ENCODE measurements at regions not wholly inside any gene's neighbourhood (a gene's known extent, or its start where the extent isn't known, plus 50 kb on each side); places are given as distances from the start of the nearest gene placed in this dataset.

DNA sequence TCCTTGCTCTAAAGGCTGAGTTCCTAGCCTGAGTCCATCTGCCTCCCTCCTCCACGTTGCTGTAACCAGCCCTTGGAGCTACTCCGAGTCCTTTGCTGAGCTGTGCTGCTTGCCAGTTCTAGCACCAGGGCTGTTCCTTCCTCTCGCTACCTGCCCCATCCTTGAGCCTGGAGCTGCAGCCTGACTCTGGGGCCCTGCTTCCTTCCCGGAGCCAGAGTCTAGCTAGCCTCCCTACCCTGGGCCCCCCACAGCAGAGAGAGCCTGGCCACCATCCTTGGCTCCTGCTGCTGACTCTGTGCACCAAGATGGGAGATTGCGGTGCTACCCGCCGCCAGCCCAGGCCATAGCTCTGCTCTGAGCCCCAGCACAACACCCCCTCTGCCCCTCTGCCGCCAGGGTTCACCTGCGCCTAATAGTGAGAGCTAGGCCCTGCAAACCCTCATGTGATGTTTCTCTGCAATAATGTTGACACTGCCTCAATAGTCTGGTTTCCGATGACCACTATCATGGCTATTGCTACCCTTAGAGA lies 135.9 kb upstream of the ASB18 start:
- Mint-ChIP-seq H3K9me3 (no peaks in the 10 kb centered on the region), H3K27me3 (peaks cover 15% of the 10 kb centered on the region), H3K4me1 (peaks cover 16% of the 10 kb centered on the region), H3K27ac (no peak overlapping the region), H3K4me3 (no peak overlapping the region), H3K36me3 (no peaks in the 10 kb centered on the region)
- DNase-seq (ENCODE audit: low spot score in 2 of 2), result no peak
- no peak for ATAC-seq (ENCODE audit: low read depth)

DNA sequence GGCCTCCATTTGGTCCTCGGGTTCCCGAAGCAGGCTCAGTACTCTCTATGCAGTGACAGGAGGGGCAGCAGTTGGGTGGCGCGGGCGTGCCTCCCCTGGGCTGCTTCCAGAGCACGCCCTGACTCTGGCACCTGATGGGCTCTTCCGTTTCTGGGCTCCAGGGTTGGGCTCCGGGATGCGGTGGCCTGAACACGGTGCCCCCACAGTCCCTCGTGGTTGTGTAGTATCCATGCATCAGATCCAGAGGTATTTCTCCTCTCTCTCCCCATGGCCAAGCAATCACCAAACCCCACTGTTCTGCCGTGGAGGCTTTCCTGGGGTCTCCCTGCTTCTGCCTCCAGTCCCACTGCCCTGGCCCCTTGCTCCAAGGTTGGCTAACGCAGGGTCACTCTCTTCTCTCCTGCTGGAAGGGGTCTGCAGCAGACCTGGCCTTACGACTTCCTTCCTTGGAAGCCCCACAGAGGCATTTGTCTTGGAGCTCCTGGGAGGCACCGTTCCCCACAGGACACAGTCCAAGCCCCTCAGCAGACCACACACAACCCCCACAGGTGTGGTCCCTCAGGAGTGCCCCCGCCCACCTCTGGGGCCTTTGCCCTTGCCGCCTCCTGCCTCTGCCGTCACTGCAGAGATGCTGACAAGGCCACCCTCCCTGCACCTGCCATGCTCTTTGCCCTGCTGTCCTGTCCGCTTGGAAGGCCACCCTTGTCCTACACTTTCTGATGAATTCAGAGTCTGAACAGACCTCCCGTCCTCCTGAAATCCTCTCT lies 136.6 kb upstream of the ASB18 start:
- no peaks in the 10 kb centered on the region for H3K9me3 Mint-ChIP-seq
- DNase-seq (ENCODE audit: low spot score in 2 of 2) (no peak), ATAC-seq (ENCODE audit: low read depth) (no peak)
- no peak overlapping the region for H3K27ac Mint-ChIP-seq
- peaks cover 17% of the 10 kb centered on the region for H3K27me3 Mint-ChIP-seq
- H3K4me3 Mint-ChIP-seq, result no peak overlapping the region
- H3K4me1 Mint-ChIP-seq, result peaks cover 16% of the 10 kb centered on the region
- no peaks in the 10 kb centered on the region for H3K36me3 Mint-ChIP-seq

DNA sequence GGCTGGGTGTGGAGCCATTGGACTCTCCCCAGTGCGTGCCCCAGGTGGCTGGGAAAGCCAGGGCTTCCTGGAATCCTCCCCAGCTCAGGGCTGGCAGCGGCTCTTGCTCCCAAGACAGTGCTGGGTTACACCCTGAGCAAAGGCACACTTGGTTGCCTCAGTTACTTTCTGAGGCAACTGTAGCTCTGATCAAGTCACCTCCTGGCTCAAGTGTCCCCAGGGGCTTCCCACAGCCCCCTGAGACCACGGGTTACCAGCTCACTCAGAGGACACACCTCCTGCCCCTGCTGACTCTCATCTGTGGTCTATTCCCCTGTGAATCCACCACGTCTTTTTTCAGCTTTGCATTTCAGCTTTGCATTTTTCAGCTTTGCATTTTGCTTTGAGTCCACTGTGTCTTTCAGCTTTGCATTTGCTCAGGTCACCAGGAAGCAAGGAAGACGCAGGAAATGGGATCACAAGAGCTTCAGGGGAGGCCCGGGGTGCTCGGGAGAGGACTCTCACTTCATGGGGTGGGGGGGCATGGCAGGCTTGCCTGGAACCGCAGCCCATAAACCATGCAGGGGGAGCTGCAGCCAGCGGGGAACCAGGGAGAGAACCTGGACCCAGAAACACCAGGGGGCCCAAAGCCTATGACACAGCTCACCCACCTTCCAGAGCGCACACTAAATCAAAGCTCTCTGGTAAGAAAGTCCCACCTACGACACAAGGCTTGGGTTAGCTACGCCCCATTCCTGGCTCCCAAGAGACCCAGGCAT lies 138.0 kb upstream of the ASB18 start:
- Mint-ChIP-seq H3K27me3 (peaks cover 20% of the 10 kb centered on the region), H3K9me3 (no peaks in the 10 kb centered on the region), H3K4me1 (peaks cover 16% of the 10 kb centered on the region), H3K36me3 (no peaks in the 10 kb centered on the region), H3K4me3 (peak overlapping the region; percentile 60), H3K27ac (no peak overlapping the region)
- DNase-seq (ENCODE audit: low spot score in 2 of 2) (peak; percentile 35 to 40), ATAC-seq (ENCODE audit: low read depth) (peak; percentile 97)

DNA sequence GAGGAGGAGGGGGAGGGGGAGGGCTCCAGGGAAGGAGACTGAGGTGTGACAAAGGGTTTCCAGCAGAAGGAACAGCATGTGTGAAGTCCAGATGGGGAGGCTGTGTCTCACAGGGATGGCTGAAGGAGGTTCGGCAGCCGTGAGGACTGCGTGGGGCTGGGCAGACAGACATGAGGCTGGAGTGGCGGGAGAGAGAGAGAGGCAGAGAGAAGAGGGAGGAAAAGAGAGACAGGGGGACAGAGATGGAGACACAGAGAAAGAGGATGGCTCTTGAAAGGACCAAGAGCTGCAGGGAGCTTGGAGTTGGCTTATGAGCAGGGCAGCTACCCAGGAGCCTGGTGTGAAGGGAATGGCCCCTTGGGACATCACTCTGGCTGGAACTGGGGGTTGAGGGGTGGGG lies 138.9 kb upstream of the ASB18 start:
- ATAC-seq (ENCODE audit: low read depth) (no peak), DNase-seq (ENCODE audit: low spot score in 2 of 2) (no peak)
- Mint-ChIP-seq H3K27me3 (peaks cover 20% of the 10 kb centered on the region), H3K4me1 (peaks cover 16% of the 10 kb centered on the region), H3K9me3 (no peaks in the 10 kb centered on the region), H3K27ac (no peak overlapping the region), H3K4me3 (no peak overlapping the region), H3K36me3 (no peaks in the 10 kb centered on the region)

DNA sequence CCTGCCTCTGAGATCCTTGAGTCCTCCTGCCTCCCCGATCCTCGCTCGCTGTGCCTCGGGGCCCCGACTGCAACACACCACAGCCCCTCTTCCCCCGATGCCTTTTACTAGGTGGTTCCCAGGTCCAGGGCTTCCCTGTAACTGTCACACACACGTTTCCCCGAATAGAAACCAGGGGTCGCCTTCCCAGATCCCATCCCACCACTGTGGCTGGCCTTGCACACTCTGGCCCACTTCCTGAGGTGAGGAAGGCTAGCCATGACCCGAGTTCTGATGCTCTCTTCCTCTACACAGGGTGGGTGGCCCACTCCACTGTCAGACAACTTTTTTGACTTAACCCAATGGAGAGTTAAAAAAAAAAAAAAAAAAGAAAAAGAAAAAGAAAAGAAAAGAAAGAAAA lies 139.6 kb upstream of the ASB18 start:
- H3K27ac Mint-ChIP-seq, result no peak overlapping the region
- no peak for ATAC-seq (ENCODE audit: low read depth)
- no peak overlapping the region for H3K4me3 Mint-ChIP-seq

DNA sequence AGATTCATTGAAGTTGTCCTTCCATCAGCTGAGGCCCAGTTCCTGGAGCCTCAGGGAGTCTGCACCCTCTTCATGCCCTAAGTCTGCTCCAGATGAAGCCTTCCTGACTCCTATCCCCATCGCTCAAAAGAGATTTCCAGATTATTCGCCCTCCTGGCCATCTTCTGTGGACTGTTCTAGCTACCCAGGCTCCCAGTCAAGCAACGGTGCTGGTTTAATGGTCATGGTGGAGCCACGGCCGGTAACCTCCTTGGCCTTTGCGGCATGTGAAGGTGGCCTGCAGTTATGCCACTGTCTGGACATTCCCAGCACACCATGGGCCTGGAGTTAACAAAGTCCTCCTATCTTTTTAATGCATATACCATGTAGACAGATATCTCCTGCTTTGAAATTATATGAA lies 140.1 kb upstream of the ASB18 start:
- ATAC-seq (ENCODE audit: low read depth), result no peak
- H3K4me1 Mint-ChIP-seq, result peaks cover 16% of the 10 kb centered on the region
- H3K27me3 Mint-ChIP-seq, result peaks cover 21% of the 10 kb centered on the region
- no peak for DNase-seq (ENCODE audit: low spot score in 2 of 2)
- H3K27ac Mint-ChIP-seq, result no peak overlapping the region
- no peak overlapping the region for H3K4me3 Mint-ChIP-seq
- H3K36me3 Mint-ChIP-seq, result no peaks in the 10 kb centered on the region
- H3K9me3 Mint-ChIP-seq, result no peaks in the 10 kb centered on the region

More for the DNA sequence above, 139.6 kb upstream of the ASB18 start:
- H3K27me3 Mint-ChIP-seq, result peaks cover 21% of the 10 kb centered on the region
- no peaks in the 10 kb centered on the region for H3K36me3 Mint-ChIP-seq
- no peak for DNase-seq (ENCODE audit: low spot score in 2 of 2)
- peaks cover 16% of the 10 kb centered on the region for H3K4me1 Mint-ChIP-seq
- H3K9me3 Mint-ChIP-seq, result no peaks in the 10 kb centered on the region

DNA sequence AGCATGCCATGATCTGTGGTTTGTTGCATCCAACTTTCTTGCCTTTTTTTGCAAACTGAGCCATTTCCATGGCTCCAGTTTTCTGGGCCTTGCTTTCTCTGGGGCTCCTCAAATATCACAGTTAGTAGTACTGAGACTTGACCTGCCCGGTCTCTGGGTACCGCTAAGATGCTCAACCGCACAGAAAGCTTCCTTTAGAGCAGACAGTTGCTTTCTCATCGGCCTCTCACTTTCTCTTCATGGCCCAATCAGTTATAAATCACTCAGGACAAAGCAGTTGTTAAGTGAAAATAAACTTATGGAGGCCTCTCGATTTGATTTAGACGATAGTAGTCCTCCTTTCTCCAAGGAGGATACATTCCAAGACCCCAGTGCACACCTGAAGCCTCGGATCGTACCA lies 141.2 kb upstream of the ASB18 start:
- H3K4me1 Mint-ChIP-seq, result peaks cover 16% of the 10 kb centered on the region
- no peak for DNase-seq (ENCODE audit: low spot score in 2 of 2)
- H3K36me3 Mint-ChIP-seq, result no peaks in the 10 kb centered on the region
- no peak overlapping the region for H3K27ac Mint-ChIP-seq
- H3K27me3 Mint-ChIP-seq, result peaks cover 18% of the 10 kb centered on the region
- ATAC-seq (ENCODE audit: low read depth), result no peak
- no peaks in the 10 kb centered on the region for H3K9me3 Mint-ChIP-seq
- no peak overlapping the region for H3K4me3 Mint-ChIP-seq

DNA sequence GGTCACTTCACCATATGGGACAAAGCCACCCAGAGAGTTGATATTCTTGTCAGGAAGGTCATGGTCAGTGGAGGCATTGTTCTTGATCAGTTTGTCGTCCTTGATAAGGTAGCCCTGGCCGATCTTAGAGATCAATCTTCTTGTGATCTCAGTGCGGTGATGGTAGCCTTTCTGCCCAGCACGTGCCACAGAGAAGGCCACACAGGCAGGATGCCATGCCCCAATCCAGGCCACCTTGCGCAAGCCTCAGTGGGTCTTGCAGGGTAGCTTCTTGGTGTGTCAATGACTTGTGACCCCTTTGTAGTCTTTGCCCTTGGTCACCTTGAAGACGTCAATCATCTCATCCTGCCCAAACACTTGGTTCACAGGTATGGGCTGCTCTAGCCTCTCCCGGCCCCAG lies 143.9 kb upstream of the ASB18 start:
- no peak for DNase-seq (ENCODE audit: low spot score in 2 of 2)
- ATAC-seq (ENCODE audit: low read depth), result no peak
- Mint-ChIP-seq H3K27me3 (peaks cover 15% of the 10 kb centered on the region), H3K4me1 (peaks cover 2% of the 10 kb centered on the region), H3K27ac (no peak overlapping the region), H3K36me3 (peaks cover 4% of the 10 kb centered on the region), H3K9me3 (peaks cover 4% of the 10 kb centered on the region), H3K4me3 (no peak overlapping the region)

DNA sequence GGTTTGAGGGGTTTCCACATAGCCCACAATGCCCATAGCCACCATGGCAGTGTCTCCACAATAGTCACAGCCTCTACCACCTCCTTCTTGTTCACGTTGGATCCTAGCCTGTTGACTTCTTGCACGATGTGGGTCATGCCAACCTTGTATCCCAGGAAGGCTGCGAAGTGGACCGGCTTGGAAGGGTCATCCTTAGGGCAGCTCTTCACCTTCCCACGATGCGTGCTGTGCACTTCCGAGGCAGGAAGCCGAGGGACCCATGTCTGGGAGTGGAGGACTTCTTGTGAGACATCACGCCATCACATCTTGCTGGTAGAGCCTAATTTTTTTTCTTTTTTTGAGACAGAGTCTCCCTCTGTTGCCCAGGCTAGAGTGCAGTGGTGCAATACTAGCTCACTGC lies 144.6 kb upstream of the ASB18 start:
- DNase-seq (ENCODE audit: low spot score in 2 of 2) (no peak), ATAC-seq (ENCODE audit: low read depth) (no peak)
- peaks cover 4% of the 10 kb centered on the region for H3K9me3 Mint-ChIP-seq
- H3K27me3 Mint-ChIP-seq, result peaks cover 16% of the 10 kb centered on the region
- H3K4me1 Mint-ChIP-seq, result no peaks in the 10 kb centered on the region
- peaks cover 4% of the 10 kb centered on the region for H3K36me3 Mint-ChIP-seq
- no peak overlapping the region for H3K27ac Mint-ChIP-seq
- H3K4me3 Mint-ChIP-seq, result no peak overlapping the region

DNA sequence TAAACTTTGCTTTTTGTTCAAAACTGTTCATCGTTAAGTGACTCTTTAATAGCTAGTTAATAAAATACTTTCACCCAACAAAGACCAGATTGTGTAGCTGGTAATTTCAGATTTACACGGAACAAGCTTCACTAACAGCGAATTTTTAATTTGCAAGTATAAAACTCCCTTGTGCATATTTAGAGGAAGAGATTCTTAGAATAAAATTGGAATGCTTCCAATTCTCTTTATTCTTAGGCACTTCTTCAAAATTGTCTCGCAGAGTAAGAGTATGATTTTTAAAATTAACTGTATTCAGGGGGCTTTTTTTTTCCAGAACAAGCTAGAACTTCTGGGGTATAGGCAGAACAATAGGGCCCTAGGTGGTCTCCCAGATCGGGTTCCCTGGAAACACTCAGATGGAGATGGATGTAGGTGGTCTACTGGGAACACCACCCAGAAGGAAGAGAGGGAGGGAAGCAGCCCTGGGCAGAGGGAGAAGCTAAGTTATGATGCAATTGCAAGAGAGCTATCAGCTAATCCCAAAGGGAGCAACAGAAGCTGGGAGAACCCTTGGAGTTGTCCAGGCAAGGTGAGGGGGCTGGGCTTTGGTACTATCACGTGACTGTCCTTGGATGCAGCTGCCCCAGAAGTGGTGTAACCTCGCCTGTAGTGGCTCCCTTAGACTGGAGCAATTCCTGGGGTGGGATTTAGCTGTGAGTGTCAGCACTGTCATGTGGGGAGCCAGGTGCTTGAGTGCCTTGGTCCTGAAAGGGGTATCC lies 151.7 kb upstream of the ASB18 start:
- Mint-ChIP-seq H3K4me1 (no peaks in the 10 kb centered on the region), H3K4me3 (no peak overlapping the region), H3K36me3 (peaks cover 5% of the 10 kb centered on the region), H3K27ac (no peak overlapping the region), H3K9me3 (peaks cover 4% of the 10 kb centered on the region), H3K27me3 (peaks cover 20% of the 10 kb centered on the region)
- DNase-seq (ENCODE audit: low spot score in 2 of 2), result no peak
- ATAC-seq (ENCODE audit: low read depth), result no peak

DNA sequence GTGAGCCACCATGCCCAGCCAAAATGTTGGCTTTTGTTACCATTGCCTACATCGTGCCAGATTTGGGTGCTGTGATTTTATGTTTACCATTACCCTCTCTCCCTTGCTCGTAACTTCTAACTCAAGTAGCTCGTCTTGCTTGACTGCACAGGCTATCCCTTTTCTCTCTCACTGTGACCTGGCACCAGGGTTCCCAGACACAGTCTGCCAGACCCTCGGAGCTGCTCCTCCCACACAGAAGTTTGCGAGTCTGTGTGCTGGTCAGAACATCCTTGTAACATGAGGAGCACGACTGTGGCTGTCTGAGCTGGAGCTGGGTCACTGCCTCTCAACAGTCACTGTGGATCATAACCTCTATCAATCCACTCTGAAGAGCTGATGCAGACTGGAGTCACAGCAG lies 152.5 kb upstream of the ACKR3 start:
- Mint-ChIP-seq H3K9me3 (peaks cover 4% of the 10 kb centered on the region), H3K4me1 (no peaks in the 10 kb centered on the region), H3K4me3 (no peak overlapping the region), H3K27me3 (peaks cover 20% of the 10 kb centered on the region), H3K27ac (no peak overlapping the region), H3K36me3 (peaks cover 5% of the 10 kb centered on the region)
- DNase-seq (ENCODE audit: low spot score in 2 of 2) (no peak), ATAC-seq (ENCODE audit: low read depth) (no peak)

DNA sequence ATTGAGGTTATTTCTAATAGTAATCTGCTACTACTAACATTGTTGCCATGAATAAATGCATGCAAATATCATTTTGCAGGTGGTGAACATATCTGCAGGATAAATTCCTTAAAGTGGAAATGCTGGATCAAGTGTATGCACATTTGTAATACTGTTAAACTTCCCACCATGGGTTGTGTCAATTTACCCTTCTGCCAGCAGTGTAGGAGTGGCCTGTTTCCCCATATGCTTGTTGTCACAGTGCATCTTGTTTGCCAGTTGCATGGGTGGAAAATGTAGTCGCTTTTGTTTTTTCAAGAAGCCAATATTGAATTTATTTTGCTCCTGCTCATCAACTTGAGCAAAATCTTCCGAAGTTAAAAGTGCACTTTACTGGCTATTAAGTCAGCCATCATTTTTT lies 139.0 kb upstream of the ACKR3 start:
- Mint-ChIP-seq H3K4me1 (no peaks in the 10 kb centered on the region), H3K36me3 (no peaks in the 10 kb centered on the region), H3K9me3 (peaks cover 5% of the 10 kb centered on the region), H3K27me3 (peaks cover 6% of the 10 kb centered on the region), H3K4me3 (no peak overlapping the region), H3K27ac (no peak overlapping the region)
- no peak for ATAC-seq (ENCODE audit: low read depth)
- DNase-seq (ENCODE audit: low spot score in 2 of 2), result no peak

DNA sequence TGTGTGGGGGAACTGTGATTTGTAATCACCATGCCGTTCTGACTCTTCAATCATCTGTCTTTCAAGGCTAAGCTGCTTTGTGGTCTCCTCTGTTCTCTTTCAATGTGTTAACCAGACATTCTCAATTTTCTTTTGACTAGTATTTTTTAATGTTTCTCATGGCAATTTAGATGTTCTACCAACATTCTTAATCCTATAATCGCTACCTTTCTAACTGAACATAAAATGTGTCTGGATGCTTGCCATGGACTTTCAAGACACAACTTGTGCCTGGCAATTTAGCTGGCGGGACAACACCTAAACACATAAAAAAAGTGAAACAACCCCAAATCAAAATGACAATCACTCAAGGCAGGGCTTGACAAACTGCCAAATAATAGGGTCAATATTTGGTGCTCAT lies 135.0 kb upstream of the ACKR3 start:
- no peak overlapping the region for H3K4me3 Mint-ChIP-seq
- peaks cover 2% of the 10 kb centered on the region for H3K27me3 Mint-ChIP-seq
- no peaks in the 10 kb centered on the region for H3K4me1 Mint-ChIP-seq
- no peaks in the 10 kb centered on the region for H3K36me3 Mint-ChIP-seq
- no peak for DNase-seq (ENCODE audit: low spot score in 2 of 2)
- H3K9me3 Mint-ChIP-seq, result peaks cover 6% of the 10 kb centered on the region
- ATAC-seq (ENCODE audit: low read depth), result no peak
- H3K27ac Mint-ChIP-seq, result no peak overlapping the region
